HUES6 (cell line): ENCODE measurements at regions not wholly inside any gene's neighbourhood (a gene's known extent, or its start where the extent isn't known, plus 50 kb on each side); places are given as distances from the start of the nearest gene placed in this dataset.

ENCODE experiments used
- H3K27ac ChIP-seq: 2 replicates; pipeline ENCODE4 v1.7.0; 2013; ENCODE audit warnings: low read depth, mild to moderate bottlenecking, low read length, inconsistent platforms
- H3K27me3 ChIP-seq: 2 replicates; pipeline ENCODE4 v1.6.1; 2013; ENCODE audit warnings: low read length; ENCODE audit not compliant: control insufficient read depth, insufficient read depth
- H3K36me3 ChIP-seq: 2 replicates; pipeline ENCODE4 v1.6.1; 2013; ENCODE audit warnings: low read length; ENCODE audit not compliant: control insufficient read depth, insufficient read depth
- H3K4me1 ChIP-seq: 2 replicates; pipeline ENCODE4 v1.6.1; 2013; ENCODE audit warnings: low read length; ENCODE audit not compliant: control insufficient read depth, insufficient read depth
- H3K4me3 ChIP-seq: 2 replicates; pipeline ENCODE4 v1.5.1; 2013; ENCODE audit warnings: low read depth, low read length
- H3K9ac ChIP-seq: one replicate; pipeline ENCODE4 v1.6.1; 2013; ENCODE audit warnings: mild to moderate bottlenecking, low read length
- H3K9me3 ChIP-seq: 2 replicates; pipeline ENCODE4 v1.6.1; 2013; ENCODE audit warnings: low read depth, low read length; ENCODE audit not compliant: control insufficient read depth, insufficient read depth

GRCh38 chr15:99504823-99505551 is 60.8 kb upstream of the MEF2A start:
- Histone ChIP-seq H3K4me3 (no peak overlapping the region), H3K27ac (no peak overlapping the region), H3K9ac (no peak overlapping the region), H3K27me3 (no peaks in the 10 kb centered on the region), H3K9me3 (no peaks in the 10 kb centered on the region), H3K36me3 (no peaks in the 10 kb centered on the region), H3K4me1 (no peaks in the 10 kb centered on the region; the same call in 1 of the 2 replicates)

DNA sequence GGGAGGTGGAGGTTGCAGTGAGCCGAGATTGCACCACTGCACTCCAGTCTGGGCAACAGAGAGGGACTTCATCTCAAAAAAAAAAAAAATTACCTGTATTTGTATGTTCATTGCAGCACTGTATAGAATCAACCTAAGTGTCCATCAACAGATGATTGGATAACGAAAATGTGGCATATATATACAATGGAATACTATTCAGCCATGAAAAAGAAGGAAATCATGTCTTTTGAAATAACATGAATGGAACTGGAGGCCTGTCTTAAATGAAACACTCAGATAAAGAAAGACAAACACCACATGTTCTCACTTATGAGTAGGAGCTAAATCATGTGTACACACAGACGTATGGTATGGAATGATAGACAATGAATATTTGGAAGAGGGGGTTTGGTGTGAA is 59.4 kb upstream of the MEF2A start:
- no peaks in the 10 kb centered on the region; the same call in 1 of the 2 replicates for H3K4me1 ChIP-seq
- no peak overlapping the region for H3K27ac ChIP-seq

DNA sequence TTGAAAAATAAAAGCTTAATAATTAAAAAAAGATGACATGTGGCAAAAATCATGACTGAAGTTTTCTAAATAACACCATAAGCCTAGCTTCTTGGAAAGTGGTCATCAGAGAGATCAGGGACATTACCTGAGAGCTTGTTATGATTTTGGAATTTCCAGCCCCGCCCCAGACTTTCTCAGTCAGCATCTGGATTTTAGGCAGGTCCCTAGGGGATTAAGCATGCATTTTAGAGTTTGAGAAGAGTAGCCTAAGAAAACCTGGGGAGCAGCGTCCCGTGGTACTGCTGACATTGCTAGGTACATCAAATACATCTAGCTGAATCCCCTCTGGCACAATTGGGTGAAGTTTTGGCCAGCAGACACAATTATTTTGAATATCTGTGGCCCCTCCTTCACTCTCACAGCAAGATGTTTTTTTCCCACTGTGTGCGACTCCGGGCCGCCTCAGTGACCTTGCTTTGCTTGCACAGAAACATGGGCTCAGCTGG is 58.7 kb upstream of the MEF2A start:
- H3K27me3 ChIP-seq, result no peaks in the 10 kb centered on the region
- H3K4me3 ChIP-seq, result no peak overlapping the region
- H3K27ac ChIP-seq, result no peak overlapping the region
- H3K9me3 ChIP-seq, result no peaks in the 10 kb centered on the region
- no peaks in the 10 kb centered on the region; the same call in 1 of the 2 replicates for H3K4me1 ChIP-seq
- no peak overlapping the region for H3K9ac ChIP-seq
- no peaks in the 10 kb centered on the region for H3K36me3 ChIP-seq

More for the DNA sequence above, 59.4 kb upstream of the MEF2A start:
- Histone ChIP-seq H3K9ac (no peak overlapping the region), H3K4me3 (no peak overlapping the region), H3K27me3 (no peaks in the 10 kb centered on the region), H3K9me3 (no peaks in the 10 kb centered on the region), H3K36me3 (no peaks in the 10 kb centered on the region)

DNA sequence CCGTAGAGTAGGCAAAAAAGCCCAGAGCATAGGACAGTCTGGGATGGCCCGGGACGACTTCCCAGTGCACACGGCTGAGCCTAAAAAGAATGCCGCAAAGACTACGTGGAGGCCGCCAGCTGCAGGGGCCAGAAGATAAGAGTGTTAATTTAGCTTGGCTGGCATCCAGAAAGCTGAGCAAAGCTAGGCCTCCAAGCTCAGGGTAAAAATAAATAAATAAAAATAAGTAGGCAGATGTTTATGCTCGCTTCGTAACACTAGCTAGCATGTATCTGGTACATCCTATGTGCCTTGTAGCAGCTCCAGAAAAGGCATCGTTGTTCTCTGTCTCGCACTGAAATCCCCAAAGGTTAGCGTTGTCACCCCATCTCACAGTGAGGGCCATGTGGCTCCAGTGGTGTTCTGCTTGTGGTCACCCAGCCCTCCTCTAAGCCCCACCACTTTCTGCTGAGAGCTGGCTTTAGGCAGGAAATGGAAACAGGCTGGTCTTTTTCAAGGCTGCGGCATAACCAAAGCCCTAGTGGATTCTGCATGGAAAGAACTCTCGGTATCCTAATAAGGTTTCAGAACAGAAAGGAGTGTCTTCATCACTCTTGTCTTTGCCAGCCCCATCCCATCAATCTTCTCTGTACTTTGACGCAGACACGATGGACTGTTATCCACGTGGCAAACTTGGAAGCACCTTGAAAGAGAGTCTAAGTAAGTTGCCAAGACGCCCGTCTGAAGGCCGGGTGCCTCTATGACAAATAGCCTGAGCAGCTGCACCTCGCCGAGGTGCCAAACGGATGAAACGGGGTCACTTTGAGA is 58.1 kb upstream of the MEF2A start:
- Histone ChIP-seq H3K4me1 (no peaks in the 10 kb centered on the region; the same call in 1 of the 2 replicates), H3K27ac (no peak overlapping the region)

GRCh38 chr15:99508311-99508645 is 57.5 kb upstream of the MEF2A start:
- Histone ChIP-seq H3K27ac (no peak overlapping the region), H3K9ac (no peak overlapping the region), H3K27me3 (no peaks in the 10 kb centered on the region), H3K36me3 (no peaks in the 10 kb centered on the region), H3K4me1 (no peaks in the 10 kb centered on the region; the same call in 1 of the 2 replicates), H3K9me3 (no peaks in the 10 kb centered on the region), H3K4me3 (no peak overlapping the region)

More for the DNA sequence above, 58.1 kb upstream of the MEF2A start:
- Histone ChIP-seq H3K9me3 (no peaks in the 10 kb centered on the region), H3K9ac (no peak overlapping the region), H3K27me3 (no peaks in the 10 kb centered on the region), H3K36me3 (no peaks in the 10 kb centered on the region), H3K4me3 (no peak overlapping the region)

- Histone ChIP-seq H3K27ac (no peak overlapping the region), H3K4me1 (no peaks in the 10 kb centered on the region; the same call in 1 of the 2 replicates), H3K4me3 (no peak overlapping the region), H3K9me3 (no peaks in the 10 kb centered on the region), H3K27me3 (no peaks in the 10 kb centered on the region), H3K36me3 (no peaks in the 10 kb centered on the region), H3K9ac (no peak overlapping the region)
Measured at GRCh38 chr15:99508852-99509251, 56.9 kb upstream of the MEF2A start.

GRCh38 chr15:99509686-99510461 is 55.9 kb upstream of the MEF2A start:
- Histone ChIP-seq H3K4me1 (peaks cover 4% of the 10 kb centered on the region; the same call in 1 of the 2 replicates), H3K27me3 (no peaks in the 10 kb centered on the region), H3K9ac (no peak overlapping the region), H3K4me3 (no peak overlapping the region), H3K9me3 (no peaks in the 10 kb centered on the region), H3K27ac (no peak overlapping the region), H3K36me3 (no peaks in the 10 kb centered on the region)

GRCh38 chr15:99511531-99511865 is 54.3 kb upstream of the MEF2A start:
- H3K36me3 ChIP-seq, result no peaks in the 10 kb centered on the region
- H3K27me3 ChIP-seq, result no peaks in the 10 kb centered on the region
- H3K4me1 ChIP-seq, result peaks cover 4% of the 10 kb centered on the region; the same call in 1 of the 2 replicates
- H3K9ac ChIP-seq, result no peak overlapping the region
- H3K27ac ChIP-seq, result no peak overlapping the region
- H3K4me3 ChIP-seq, result no peak overlapping the region
- no peaks in the 10 kb centered on the region for H3K9me3 ChIP-seq

DNA sequence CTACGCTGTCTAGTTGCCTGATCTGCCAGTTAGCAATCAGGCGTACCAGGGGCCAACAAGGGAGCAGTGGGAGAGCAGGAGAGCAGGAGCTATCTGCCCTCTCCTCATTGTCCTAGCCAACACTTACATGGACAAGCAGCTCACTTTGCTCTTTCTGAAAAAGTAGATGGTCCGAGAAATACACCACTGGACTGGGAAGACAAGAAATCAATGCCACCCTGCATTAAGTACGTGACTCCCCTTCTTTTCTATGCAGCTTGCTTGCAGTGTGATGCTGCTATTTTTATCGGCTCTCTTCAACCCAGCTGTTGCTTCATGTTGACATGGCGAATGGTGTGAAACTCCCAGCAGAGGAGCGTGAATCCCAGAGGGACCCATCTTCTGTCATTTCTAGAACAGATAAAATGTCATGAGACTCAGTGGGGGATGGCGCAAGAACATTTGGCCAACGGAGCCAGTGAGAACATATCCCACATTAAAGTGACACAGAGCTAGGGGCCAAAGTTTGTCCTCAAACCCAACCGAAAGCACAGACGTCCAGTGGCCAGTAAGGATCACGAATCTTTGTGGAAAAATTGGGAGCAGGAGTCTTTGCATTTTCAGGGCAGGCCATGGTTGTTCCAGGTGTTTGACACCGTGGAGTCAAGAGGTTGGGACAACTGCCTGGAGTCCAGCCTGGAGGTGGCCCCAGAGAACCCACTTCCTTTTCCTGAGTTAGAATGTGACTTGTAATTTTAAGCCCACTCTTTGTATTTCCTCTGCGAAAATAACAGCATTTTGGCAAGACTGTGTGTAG is 53.7 kb upstream of the MEF2A start:
- peaks cover 4% of the 10 kb centered on the region; the same call in 1 of the 2 replicates for H3K4me1 ChIP-seq

GRCh38 chr15:99514306-99514705 is 51.5 kb upstream of the MEF2A start:
- Histone ChIP-seq H3K4me3 (no peak overlapping the region), H3K27ac (no peak overlapping the region), H3K9me3 (no peaks in the 10 kb centered on the region), H3K36me3 (no peaks in the 10 kb centered on the region), H3K9ac (no peak overlapping the region), H3K4me1 (peaks cover 4% of the 10 kb centered on the region; the same call in 1 of the 2 replicates), H3K27me3 (no peaks in the 10 kb centered on the region)

More for the DNA sequence above, 53.7 kb upstream of the MEF2A start:
- H3K9ac ChIP-seq, result no peak overlapping the region
- H3K36me3 ChIP-seq, result no peaks in the 10 kb centered on the region
- no peaks in the 10 kb centered on the region for H3K9me3 ChIP-seq
- H3K4me3 ChIP-seq, result no peak overlapping the region
- H3K27me3 ChIP-seq, result no peaks in the 10 kb centered on the region
- H3K27ac ChIP-seq, result no peak overlapping the region
